Testis (tissue), 2 donors: ENCODE measurements at regions not wholly inside any gene's neighbourhood (a gene's known extent, or its start where the extent isn't known, plus 50 kb on each side); places are given as distances from the start of the nearest gene placed in this dataset.

Source experiments
- CTCF ChIP-seq, 3 experiments: fragments of 450-650 bp in 2 of 3; fragments of 200-600 bp in 1 of 3; sonication (generic) in 1 of 3; IDR thresholded peaks; one replicate each; pipeline ENCODE4 v1.5.1; 2016 to 2019; ENCODE audit warnings: antibody characterized with exemption in 3 of 3, mild to moderate bottlenecking in 2 of 3, moderate library complexity in 1 of 3
- POLR2A ChIP-seq: fragments of 450-650 bp; IDR thresholded peaks from one replicate; pipeline ENCODE4 v1.6.1; 2017; ENCODE audit warnings: antibody characterized with exemption, mild to moderate bottlenecking, moderate library complexity

DNA sequence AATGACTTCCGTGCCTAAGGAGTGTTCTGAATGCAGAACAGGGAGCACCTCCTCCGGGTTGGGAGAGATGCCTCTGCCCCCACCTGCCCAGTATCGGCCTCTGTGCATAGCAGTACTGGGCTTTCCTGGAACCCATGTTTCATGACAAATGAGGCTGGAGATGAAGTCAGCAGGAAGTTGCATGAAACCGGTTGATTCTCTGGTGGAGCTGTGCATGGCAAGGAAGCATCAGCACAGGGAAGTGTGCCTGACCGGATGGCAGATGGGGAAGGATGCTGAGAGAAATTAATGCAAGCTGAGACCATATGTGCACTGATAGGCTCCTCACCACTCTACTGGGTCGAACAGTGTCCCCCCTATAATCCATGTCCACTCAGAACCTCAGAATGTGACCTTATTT is 155.5 kb downstream of the CDH26 start:
- TF ChIP-seq POLR2A, result no peak
- no peak for TF ChIP-seq CTCF (IDR thresholded peaks at IDR 0.05)
